ENCODE measurements at regions not wholly inside any gene's neighbourhood (a gene's known extent, or its start where the extent isn't known, plus 50 kb on each side); places are given as distances from the start of the nearest gene placed in this dataset.
A peak's percentile ranks its signal among the peaks of the same experiment; 100 is the strongest.
"Not testable (repeated sequence)": the region's sequence is repeated elsewhere in the genome, so short reads cannot be mapped to it uniquely, and the experiment has no call there.

DNA sequence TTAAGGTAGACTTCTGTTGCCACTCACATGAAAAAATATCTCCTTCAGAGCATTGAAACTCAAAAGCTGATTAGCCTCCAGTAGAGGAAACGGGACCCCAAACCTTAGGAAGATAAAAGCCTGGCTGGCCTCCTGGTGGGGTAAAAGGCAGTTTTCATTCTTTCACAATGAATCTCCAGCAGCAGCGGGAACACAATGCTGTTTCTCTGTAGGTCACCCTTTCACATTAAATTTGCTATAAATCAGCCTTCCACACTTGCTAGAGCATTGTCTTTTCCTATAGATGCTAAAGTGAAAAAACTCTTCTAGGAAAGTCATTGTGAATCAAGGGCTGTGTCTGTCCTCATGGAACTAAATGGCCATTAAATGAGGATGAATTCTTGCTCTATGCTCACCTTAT lies 207.3 kb upstream of the MAGEB2 start:
- DNase-seq, result no peak

DNA sequence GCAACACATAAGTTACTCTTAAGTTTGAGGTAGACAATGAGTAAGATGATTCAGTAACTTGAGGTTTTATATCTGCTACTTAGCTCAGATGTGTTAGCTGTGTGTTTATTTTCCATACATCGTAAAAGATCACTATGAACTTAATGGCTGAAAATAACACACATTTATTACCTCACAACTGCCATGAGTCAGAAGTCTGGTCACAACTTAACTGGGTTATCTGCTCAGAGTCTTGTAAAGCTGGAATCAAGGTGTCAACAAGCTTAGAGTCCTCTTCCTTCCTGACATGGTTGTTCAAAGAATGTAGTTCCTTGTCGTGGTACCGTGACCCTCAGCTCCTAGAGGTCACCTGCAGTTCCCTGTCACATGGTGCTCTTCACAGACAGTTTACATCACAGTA lies 204.9 kb upstream of the MAGEB2 start:
- no peak for DNase-seq

DNA sequence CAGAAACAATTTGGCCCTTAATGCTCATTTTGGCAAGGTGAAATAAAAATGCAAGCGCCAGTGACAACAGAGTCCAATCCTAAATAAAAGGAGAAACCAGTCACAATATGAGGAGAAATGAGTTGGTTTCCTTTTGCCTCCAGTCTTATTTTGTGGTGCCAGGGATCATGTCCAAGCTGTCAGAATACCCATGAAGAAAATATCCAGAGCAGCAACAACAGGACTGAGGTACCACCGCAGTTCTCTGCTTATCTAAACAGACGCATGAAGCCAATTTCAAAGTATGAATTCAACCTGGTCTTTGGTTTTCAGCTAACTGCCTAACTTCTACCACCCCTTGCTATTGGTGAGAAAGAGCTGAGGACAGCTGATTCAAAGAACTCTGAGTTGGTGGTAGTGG lies 199.9 kb upstream of the MAGEB2 start:
- DNase-seq, result no peak

DNA sequence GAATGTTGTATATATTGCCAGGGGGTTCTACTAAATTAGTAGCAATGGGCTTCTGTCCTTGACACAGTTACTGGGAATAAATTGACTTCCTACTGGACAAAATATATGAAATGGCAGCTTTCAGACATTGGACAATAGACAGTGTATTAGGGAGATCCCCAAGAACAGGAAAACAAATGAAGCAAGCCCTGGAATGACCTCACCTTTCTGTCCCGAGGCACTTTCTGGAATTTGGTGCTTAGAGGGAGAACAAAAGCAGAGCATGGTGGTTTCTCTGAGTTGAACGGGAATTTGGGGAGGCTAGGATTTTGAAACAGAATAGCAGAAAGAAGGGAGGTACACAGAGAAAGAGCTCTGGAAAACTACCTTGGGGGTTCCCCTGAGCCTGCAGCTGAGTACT lies 187.7 kb upstream of the MAGEB2 start:
- DNase-seq, result no peak

DNA sequence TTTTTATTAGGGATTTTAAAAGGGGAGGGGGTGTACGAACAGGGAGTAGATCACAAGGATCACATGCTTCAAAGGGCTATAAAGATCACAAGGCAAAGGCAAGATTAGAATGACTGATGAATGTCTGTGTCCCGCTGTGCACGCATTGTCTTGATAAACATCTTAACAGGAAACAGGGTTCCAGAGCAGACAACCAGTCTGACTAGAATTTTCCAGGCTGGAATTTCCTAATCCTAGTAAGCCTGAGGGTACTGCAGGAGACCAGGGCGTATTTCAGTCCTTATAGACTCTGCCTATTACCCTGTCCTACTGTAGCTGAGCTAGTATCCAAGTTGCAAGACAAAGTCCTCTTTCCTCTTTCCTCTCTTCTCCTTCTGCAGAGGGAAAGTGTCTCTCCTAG lies 179.0 kb upstream of the MAGEB2 start:
- DNase-seq, result not testable (repeated sequence)

DNA sequence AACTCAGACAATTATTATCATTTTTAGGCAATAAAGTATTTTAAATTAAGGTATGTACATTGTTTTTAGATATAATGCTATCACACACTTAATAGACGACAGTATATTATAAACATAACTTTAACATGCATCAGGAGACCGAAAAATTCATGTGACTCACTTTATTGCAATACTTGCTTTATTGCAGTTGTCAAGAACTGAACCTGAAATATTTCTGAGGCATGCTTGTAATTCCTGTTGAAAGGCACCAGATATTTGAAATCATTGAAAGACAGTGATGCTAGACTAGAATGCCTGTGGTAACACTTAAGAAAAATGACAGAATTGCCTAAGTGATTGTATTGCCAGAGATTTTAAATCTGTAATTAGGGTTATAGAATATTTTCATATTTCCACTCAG lies 175.6 kb upstream of the MAGEB2 start:
- DNase-seq, result no peak

DNA sequence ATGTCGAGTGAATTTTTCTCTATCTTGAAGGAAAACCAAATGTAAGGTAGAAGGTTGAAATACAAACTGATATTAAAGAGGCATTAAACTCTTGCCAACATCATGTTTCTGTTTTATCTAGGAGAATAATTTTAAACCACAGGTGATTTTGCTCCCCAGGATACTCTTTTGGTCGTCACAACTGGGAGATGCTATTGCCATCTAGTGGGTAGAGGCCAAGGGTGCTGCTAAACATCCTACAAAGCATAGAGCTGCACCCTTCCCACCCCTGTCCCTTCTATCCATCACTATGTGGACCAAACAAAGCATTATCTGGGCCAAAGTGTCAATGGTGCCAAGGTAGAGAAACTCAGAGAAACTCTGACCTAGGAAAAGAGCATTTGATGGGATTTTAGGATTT lies 154.6 kb upstream of the MAGEB2 start:
- DNase-seq, result peak; percentile 2

DNA sequence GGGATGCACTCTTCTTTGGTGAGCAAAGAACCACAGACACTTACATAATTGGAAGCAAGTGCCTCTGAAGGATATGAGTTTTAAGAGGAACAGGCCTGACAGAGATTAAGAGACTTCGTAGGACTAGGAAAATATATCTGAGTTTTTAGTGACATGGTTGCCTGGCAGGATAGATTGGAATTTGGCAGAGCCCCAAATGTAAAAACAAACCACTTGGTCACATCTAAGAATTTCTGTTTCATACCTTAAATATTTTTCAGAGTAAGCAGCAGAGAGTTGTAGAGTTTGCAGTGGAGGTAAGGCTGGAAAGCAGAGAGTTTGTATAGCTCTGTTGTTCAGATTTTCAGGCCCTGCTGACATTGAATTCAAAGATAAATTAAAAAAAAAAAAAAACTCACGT lies 150.1 kb upstream of the MAGEB2 start:
- no peak for DNase-seq

DNA sequence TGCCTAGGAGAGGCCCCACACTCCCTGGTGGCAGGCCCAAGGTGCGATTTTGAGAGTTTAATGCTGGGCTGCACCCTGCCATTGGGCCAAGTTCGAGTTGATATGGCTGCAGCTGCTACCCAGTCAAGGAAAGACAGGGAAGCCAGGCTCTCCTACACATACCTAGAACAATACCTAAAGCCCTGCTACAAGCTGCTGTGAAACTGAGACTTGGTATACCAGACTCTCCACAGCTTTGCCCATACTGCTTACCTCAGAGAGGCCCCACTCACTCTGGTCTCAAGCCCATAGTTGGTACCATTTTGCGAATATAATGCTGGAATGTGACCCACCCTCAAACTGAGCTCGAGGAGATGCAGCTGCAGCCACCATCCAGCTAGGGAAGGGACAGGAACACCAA lies 147.7 kb upstream of the MAGEB2 start:
- DNase-seq, result no peak

DNA sequence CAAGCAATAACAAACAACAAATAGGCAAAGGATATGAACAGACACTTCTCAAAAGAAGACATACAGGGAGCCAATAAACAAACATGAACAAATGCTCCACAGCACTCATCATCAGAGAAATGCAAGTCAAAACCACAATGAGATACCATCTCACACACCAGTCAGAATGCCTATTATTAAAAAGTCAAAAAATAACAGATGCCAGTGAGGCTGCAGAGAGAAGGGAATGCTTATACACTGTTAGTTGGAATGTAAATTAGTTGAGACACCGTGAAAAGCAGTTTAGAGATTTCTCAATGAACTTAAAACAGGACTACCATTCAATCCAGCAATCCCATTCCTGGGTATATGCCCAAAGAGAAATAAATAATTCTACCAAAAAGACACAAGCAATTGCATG lies 129.8 kb upstream of the MAGEB2 start:
- DNase-seq, result no peak

DNA sequence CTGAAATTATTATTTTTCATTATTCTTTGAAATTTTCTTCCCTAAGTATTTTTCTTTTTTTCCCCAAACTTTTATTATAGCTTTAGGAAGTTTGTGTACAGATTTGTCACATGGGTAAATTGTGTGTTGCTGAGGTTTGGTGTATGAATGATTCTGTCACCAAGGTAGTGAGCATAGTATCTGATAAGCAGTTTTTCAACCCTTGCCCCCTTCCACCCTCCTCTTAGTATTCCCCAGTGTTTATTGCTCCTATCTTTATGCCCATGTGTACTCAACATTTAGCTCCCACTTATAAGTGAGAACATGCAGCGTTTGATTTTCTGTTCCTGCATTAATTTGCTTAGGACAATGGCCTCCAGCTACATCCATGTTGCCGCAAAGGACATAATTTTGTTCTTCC lies 103.9 kb upstream of the MAGEB2 start:
- DNase-seq, result no peak

DNA sequence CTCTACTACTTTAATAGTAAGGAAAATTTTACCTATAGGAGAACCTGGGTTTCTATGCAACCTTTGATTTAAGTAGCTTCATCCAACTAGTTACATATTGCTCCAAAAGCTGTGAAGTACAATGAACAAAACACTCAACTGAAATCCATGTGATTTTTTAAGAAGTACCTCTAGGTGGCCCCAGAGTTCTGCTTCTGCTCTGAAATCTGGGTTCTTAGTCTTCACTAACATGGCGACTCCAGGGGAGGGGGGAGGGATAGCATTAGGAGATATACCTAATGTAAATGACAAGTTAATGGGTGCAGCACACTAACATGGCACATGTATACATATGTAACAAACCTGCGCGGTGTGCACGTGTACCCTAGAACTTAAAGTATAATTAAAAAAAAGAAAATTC lies 73.4 kb upstream of the MAGEB2 start:
- DNase-seq, result peak; percentile 9

DNA sequence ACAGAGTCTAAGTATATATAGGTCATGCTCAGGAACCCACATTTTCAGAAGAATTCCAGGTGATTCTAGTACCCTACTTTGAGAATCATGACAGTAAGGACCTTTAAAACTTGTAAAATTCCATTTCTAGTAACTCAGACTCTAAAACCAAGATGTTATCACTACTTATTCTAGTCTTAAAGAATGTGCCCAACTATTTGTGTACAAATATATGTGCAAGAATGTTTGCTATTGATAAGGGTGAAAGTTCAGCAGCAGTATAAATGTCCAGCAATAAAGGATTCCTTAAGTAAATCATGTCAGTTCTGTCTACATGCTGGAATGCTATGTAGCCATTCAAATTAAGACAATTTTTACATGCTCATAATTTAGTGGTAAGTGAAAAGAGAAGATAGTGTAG lies 71.1 kb upstream of the MAGEB2 start:
- no peak for DNase-seq

DNA sequence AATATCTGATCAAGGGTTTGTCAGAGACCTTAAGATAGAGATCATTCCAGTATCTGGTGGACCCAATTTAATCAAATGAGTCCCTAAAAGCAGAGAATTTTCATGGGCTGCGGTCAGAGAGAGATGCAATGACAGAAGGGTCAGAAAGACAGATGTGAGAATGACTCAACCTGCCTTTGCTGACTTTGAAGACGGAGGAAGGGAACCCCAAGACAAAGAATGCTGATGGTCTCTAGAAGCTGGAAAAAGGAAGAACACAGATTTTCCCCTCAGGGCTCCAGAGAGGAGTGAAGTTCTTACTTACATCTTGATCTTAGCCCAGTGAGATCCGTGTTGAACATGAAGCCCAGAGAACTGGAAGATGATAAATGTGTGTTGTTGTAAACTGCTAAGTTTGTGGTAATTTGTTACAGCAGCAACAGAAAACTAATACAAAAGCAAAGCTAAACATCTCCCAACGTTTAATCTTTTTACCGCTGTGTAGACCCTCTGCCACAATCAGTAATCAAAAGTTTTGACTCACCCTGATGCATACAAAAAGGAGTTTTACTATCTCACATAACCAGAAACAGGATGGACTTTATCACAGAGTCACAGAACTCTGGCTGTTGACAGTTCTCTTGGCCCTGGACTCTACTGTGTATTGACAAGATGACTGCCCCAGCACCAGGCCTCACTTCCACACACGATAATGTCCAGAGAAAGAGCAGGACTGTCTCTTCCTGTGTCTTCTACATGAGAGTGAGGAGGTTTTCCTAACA lies 70.2 kb upstream of the MAGEB2 start:
- DNase-seq, result no peak

DNA sequence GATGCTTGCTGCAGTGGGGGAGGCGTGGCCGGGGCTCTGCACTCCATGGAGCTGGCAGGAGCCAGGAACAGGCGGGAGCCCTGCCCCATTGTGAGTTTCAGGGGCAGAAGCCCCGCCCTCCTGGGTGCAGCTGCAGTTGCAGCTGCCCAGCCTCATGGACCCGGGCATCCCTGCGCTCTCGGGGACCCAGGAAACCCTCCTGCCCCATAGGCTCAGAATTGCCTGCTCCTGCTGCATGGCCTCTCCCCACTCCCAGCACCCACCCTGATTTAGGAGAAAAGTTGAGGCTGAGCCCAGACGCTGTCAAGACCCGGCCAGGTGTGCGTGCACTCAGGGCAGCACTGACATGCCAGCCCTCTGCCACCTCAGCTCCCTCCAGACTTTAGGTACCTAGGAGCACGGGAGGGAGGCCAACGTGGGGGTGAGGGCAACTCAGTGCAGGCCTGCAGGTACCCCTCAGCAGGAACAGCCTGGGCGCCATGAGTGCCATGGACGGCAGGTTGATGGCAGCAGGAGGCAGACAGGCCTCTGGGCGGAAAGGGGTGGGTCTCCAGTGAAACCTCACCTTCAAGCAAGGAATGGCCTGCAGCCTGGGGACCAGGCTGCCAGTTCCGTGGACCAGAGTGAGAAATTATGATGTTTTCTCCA lies 67.2 kb upstream of the MAGEB2 start:
- DNase-seq, result no peak

DNA sequence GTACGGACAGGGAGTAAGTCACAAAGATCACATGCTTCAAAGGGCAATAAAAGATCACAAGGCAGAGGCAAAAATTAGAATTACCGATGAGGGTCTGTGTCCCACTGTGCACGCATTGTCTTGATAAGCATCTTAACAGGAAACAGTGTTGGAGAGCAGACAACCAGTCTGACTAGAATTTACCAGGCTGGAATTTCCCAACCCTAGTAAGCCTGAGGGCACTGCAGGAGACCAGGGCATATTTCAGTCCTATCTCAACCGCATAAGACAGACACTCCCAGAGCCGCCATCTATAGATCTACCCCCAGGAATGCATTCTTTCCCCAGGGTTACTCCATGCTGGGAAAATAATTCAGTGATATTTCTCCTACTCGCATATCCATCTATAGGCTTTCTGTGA lies 66.2 kb upstream of the MAGEB2 start:
- not testable (repeated sequence) for DNase-seq

DNA sequence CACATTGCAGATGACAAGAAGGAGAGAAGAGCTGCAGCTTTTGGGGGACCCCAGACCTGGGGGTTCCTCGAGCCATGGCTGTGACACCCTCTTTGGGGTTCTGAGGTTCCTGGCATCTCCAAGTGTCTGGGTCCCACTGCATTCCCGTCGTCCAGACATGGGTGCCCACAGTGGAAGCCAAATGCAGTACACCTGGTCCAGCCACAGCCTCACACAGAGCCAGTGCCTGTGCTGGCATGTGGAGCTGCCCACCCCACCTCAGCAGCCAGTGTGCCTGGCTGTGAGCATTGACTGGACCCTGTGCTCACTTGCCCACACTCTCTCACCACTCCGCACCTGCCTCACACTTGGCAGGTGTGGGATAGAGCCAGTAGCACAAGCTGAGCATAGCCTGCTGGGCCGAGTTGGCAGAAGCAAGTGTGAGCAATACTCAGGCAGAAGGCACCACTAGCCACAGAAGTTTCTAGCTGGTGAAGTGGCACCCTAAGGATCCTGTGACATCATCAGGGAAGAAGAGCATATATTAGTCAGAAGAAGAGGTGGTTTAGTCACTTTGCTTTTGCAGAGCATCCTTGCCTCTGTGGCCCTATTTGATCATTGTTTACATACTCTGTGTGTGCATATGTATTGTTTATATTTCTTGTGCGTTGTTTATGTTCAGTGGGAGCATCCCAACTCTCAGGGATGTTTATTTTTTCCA lies 65.0 kb upstream of the MAGEB2 start:
- DNase-seq, result no peak

DNA sequence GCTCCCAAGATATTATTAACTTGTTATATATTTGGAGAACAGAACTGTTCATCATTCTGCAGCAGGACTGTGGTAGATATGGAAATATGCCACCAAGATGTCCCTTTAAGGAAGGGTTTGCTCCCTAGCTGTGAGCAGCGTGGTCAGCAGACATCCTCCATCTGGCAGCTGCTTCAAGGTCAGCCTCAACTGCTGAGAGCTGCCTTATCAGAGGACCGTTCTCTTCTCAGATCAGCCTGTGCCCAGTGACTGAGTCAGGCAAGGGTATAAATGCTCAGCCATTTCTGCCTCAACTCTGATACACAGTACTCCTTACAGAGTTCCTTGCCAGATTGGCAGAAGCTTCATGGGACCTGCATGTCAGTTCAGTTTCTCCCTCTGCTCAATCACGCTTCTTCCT lies 63.4 kb upstream of the MAGEB2 start:
- no peak for DNase-seq

DNA sequence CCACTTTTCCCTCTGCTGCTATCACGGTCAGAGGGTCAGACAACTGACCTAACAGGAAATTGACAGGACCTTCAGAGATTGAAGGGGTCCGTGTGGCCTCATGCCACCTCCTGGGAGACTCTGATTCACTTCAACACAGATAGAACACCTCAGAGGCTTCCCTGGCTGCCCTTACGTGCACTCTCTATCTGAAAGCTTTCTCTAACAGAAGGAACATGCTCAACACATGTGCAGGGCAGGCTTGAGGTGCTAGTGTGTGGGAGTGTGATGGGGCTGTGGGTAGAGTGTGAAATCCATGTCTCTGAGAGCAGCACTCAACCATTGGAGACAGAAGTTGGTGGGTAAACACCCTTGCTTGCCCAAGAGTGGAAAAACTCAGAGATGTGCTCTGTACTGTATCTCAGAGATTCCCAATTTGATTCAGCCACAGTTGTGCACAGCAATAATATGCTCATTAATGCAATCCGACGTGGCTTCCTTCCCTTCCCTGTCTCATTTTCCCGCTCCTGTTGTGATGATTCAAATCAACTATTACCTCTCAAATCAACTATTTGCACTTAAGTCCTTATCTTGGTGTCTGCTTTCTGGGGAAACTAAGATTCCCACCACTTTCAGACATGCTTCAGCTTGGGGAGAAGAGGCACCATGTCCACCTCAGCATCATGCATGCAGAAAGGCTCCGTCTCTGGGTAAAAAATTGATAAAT lies 62.0 kb upstream of the MAGEB2 start:
- DNase-seq, result no peak

DNA sequence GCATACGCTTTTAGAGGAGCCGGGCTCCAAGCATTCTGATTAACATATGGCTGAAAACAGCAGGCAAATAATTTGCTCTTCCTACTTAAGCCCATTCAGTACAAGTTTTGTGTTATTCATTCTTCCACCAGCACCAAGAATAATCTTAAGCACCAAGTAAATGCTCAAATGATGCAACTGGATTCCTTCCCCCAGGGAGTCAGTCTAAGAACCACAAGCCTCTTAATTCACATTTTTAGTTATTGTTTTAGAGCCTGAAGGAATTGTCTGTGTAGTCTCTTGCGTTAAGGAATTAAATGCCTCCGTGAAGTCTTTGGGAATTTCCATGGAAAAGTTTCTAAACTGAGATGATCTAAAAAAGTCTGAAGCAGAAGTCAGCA lies 61.5 kb upstream of the MAGEB2 start:
- no peak for DNase-seq

DNA sequence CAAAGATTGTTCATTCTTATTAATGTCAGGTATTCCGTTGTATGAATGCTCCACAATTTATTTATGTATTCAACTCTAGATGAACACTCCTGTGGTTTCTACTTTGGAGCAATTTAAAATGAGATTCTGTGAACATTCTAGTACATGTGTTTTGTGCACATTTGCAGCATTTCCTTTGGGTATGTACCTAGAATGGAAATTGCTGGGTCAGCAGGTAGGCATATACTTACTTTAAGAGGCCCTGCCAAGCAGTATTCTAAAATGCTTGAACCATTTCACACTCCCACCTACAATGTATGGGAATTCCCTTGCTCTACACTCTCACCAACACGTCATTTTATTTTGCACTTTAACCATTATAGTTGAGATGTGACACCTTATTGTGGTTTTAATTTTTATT lies 59.4 kb upstream of the MAGEB2 start:
- DNase-seq, result no peak

DNA sequence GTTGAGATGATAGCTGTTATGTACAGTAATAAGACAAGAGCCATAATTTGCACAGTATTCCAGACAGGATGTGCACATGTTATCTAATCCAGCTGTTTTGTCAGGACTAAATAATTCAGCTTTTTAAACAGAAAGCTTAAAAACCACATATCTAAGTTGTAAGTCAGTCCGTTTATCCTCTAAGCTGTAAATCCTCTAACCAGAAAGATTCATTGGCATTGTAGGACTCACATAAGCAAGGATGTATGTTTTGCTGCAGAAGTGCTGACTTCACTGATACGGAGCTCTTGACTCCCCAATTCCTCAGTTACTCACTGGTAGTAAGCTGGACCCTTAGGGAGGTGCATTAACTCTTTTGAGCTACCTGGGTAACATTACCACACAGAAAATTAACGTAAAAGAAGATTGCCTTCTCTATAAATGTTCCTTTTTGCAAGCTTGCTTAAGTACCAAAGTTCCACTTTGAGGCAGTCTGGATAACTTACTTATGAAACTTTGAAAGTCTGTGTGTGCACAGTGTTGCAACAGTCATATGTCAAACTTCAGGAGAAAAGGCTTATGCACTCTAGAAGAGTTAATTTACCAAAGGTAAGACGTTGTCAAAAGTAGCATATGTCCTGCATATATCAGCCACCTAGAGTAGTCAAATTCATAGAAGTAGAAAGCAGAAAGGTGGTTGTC lies 58.3 kb upstream of the MAGEB2 start:
- no peak for DNase-seq

DNA sequence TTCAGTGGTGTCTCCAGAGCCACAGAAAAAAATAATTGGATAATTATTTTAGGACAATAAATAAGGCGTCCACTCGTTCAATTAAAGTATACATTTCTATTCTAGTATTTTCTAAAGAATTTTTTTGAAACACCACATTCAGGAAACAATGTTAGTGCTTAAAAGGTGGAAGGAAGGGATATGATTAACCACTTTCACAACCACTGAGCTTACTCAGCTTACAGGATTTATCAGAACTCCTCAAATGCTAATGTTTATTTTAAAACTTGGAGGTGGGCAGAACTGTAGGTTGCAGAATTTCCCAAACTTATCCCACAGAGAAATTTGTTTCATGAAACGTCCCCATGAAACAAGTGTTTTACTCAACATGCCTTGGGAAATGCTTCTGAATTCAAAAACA lies 54.3 kb upstream of the MAGEB2 start:
- DNase-seq, result no peak

All from tongue (tissue), 1 donor.